OCI-LY1 (cell line): ENCODE measurements at regions not wholly inside any gene's neighbourhood (a gene's known extent, or its start where the extent isn't known, plus 50 kb on each side); places are given as distances from the start of the nearest gene placed in this dataset.

Source experiments
- CTCF ChIP-seq: fragments of 200-600 bp; sonication (generic), shearing (Covaris generic); IDR thresholded peaks from 2 replicates; pipeline ENCODE4 v1.5.1; 2017; ENCODE audit warnings: mild to moderate bottlenecking, antibody characterized with exemption, low read length, moderate library complexity, mixed read lengths
- EZH2 ChIP-seq: fragments of 200-600 bp; sonication (generic), shearing (Covaris generic); IDR thresholded peaks from 2 replicates; pipeline ENCODE4 v1.8.0; 2017; ENCODE audit warnings: borderline replicate concordance, mixed run types, mild to moderate bottlenecking, antibody characterized with exemption, low read length, moderate library complexity, mixed read lengths

DNA sequence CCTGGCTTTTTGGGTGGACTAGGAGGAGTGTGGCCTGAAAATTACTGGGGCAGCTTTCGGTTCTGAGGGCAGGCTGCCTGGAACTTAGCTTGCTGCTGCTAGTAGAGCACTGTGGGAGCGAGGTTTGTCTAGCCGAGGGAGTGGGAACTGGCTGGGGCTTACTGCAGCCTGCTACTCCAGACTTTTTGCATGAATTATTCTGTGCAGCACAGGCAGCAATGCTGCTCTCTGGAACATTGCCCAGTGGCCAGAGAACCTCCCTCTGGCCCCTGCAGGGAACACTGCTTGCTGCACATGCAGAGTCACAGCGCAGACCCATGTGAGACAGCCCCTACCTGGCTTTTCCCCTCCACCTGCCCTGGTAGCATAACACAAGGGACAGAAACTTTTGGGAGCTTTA lies 263.9 kb upstream of the SLITRK2 start:
- no peak for TF ChIP-seq EZH2
- TF ChIP-seq CTCF, result no peak
